Ishikawa (cell line): ENCODE measurements at regions not wholly inside any gene's neighbourhood (a gene's known extent, or its start where the extent isn't known, plus 50 kb on each side); places are given as distances from the start of the nearest gene placed in this dataset.

Experiments used
- CEBPB ChIP-seq: IDR thresholded peaks from 2 replicates; pipeline ENCODE4 v1.6.1; 2012
- CREB1 ChIP-seq: IDR thresholded peaks from 2 replicates; pipeline ENCODE4 v1.6.1; 2012; ENCODE audit warnings: low read depth
- EGR1 ChIP-seq: IDR thresholded peaks from 2 replicates; pipeline ENCODE4 v1.6.1; 2012
- MAX ChIP-seq: IDR thresholded peaks from 2 replicates; pipeline ENCODE4 v1.6.1; 2012
- RAD21 ChIP-seq: IDR thresholded peaks from 2 replicates; pipeline ENCODE4 v1.6.1; 2012; ENCODE audit warnings: low read depth
- REST ChIP-seq: IDR thresholded peaks from 2 replicates; pipeline ENCODE4 v1.6.1; 2012; ENCODE audit warnings: low read depth, mild to moderate bottlenecking
- TEAD4 ChIP-seq: IDR thresholded peaks from 2 replicates; pipeline ENCODE4 v1.6.1; 2012
- USF1 ChIP-seq: IDR thresholded peaks from 2 replicates; pipeline ENCODE4 v1.6.1; 2012
- YY1 ChIP-seq: IDR thresholded peaks from 2 replicates; pipeline ENCODE4 v1.6.1; 2012; ENCODE audit warnings: low read depth
- ZBTB7A ChIP-seq: IDR thresholded peaks from 2 replicates; pipeline ENCODE4 v1.6.1; 2012; ENCODE audit warnings: low read depth

- TF ChIP-seq USF1, result no peak
- no peak for TF ChIP-seq ZBTB7A
- no peak for TF ChIP-seq YY1
- TF ChIP-seq CEBPB, result no peak
- no peak for TF ChIP-seq REST
- no peak for TF ChIP-seq EGR1
- no peak for TF ChIP-seq TEAD4
- TF ChIP-seq MAX, result no peak
- TF ChIP-seq RAD21, result no peak
- no peak for TF ChIP-seq CREB1
Measured at GRCh38 chr2:79452651-79453050, 60.2 kb upstream of the CTNNA2 start.
